Stimulated activated naive CD4-positive, alpha-beta T cell (primary cell): ENCODE measurements at regions not wholly inside any gene's neighbourhood (a gene's known extent, or its start where the extent isn't known, plus 50 kb on each side); places are given as distances from the start of the nearest gene placed in this dataset.
"Not testable (repeated sequence)": the region's sequence is repeated elsewhere in the genome, so short reads cannot be mapped to it uniquely, and the experiment has no call there.

Source experiments
- DNase-seq, 6 experiments: peaks; one replicate each; lab custom pipeline; 2025; lab: John Stamatoyannopoulos, UW

- DNase-seq, result no peak
These were observed 543.6 kb upstream of the SOX11 start for GRCh38 chr2:5148392-5149085.

DNA sequence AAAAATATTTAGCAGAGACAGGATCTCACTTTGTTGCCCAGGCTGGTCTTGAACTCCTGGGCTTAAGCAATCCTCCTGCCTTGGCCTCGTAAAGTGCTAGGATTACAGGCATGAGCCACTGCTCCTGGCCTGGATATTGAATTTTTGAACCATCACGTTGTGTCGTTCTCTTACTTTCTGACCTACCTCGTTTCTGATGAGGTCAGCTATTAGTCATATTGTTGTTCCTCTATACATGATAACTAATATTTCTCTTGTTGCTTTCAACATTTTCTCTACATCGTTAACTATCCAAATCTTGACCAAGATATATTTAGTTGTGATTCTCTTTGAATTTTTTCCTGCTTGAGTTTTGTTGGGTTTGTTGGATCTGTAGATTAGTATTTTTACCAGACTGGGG lies 541.3 kb upstream of the SOX11 start:
- no peak for DNase-seq

DNA sequence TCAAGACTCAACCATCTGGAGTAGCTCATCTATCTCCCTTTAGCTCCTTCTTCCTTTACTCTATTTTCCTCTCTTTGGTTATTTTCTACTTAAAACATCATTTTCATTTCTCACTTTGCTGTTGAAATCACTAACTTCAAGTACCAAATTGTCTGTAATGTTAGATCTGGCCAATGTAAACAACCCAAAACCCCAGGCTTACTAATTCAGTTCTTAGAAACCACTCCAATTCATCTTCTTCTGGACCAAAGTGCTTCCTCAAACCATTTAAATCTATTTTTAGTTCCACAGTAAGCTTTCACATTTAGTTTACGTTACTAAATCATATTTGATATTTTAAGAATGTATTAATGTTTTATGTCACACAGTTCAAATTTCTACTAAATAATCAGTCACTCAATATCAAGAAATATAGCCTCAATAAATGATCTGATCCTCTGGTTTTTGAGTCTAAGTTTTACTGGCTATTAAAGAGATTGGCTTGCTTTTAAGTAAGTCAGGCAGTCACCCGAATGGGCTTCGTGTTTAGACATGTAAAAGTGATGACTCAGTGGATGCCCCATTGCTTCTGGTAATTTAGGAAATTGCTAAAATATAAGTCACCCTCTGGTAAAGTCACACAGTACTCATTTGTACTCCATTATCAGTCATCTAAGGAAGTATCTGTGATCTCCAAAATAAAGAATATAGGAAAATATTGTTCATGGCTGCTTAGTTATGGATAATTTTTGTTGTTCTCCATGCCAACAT lies 527.2 kb upstream of the SOX11 start:
- no peak for DNase-seq

DNA sequence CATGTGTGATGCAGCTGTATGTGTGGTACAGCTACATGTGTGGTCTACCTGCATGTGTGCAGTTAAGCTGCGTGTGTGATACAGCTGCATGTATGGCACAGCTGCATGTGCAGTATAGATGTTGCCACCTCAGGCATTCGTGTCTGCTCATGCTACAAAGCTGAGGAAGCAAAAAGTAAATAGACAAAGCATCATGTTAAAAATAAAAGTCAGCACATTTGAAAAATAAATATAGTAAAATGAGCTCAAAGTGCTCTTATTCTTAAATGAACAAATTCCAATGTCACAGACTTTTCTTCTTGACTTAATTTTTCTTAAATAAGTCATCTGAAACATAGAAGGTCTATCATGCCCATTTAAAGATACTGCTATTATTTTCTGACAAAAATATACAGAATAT lies 519.3 kb upstream of the SOX11 start:
- DNase-seq, result no peak

DNA sequence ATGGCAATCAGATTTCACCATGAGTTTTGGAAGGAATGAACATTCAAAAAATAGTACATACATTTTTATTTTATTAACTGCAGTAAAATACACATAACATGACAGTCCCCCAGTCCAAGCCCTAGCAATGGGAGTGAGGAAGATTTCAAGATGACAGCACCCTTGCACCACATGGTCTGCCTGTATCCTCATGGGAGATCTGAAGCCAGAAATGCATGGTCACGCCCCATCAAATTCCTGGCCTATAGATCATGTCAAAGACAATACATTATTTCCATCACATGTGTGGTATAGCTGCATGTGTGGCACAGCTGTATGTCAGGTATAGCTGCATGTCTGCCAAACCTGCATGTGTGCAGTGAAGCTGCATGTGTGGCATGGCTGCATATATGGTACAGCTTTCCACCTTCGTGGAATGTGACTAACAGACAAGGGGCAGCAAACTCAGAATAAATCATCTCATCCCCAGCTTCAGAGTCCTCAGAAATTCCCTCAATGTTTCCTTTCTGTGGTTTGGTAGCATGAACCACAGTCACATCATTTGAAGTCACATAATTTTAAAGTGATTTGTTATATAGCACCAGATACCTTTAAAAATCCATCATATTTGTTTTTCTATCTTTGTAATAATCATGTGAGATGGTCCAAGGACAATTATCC lies 518.2 kb upstream of the SOX11 start:
- no peak for DNase-seq

GRCh38 chr2:5175231-5175630 lies 517.0 kb upstream of the SOX11 start:
- DNase-seq, result no peak

DNA sequence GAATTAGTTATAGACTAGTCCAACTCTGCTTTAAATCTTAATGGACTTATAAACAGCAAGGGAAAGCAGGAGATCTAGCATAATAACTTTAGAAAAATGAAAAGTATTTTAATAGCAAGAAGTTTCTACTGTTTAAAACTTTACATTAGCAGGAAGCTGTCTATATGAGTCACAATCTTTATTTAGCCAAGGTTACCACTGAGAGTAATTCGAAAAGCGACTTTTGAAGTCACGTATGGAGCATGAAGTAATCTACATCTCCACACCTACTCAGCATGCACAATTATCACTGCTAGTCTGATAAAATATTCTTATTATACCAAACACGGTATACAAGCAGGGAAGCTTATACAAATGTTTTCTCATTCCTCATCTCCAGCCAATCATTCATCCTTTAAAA lies 515.4 kb upstream of the SOX11 start:
- DNase-seq, result no peak

DNA sequence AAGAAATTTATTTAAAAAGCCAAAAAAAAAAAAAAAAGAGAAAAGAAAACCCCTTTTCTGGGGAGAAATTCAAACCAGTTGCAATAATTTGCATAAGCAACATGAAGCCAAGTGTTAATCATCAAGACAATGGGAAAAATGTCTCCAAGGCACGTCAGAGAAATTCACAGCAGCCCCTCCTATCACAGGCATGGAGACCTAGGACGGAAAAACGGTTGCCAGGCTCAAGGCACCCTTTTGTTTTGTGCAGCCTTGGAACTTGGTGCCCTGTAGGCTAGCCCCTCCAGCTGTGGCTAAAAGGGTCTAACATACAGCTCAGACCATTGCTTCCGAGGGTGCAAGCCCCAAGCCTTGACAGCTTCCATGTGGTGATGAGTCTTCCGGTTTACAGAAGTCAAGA lies 509.2 kb upstream of the SOX11 start:
- no peak for DNase-seq

- DNase-seq, result no peak
These were observed 504.9 kb upstream of the SOX11 start for GRCh38 chr2:5187283-5187682.

GRCh38 chr2:5188636-5189035 lies 503.5 kb upstream of the SOX11 start:
- no peak for DNase-seq

DNA sequence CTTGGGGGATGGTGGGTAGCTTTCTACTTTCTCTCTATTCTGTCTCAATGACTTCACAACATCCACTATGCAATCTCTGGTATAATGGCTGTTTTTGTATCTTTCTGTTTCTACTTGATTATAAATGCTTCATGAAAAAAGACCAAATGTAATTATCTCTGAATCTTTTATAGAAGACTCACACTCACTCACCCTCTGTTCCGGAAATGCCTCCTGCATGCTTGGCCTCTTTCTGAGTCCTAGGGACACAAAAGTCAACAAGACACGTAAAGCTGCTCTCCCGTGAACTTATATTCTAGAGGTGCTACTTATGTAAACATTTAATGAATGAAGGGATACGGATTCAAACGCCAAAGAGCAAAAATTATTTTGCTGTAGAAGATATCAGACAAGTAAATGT lies 502.2 kb upstream of the SOX11 start:
- DNase-seq, result no peak

DNA sequence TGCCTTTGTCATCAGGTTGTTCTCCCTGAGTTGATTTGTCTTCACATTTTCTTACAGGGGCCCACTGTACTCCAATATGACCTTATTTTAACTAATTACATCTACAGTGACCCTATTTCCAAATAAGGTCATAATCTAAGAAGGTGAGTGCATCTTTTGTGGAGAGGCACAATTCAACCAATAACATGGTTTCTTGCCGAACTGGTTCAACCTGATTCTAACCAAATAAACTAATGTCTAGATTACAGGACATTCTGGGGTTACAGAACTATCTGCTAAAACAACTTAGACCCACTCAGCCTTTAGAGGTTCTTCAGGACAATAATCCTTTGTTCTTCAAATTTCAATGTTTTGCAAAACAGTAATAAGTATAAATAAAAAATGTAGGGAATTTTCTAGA lies 496.5 kb upstream of the SOX11 start:
- DNase-seq, result no peak

GRCh38 chr2:5203134-5203755 lies 488.9 kb upstream of the SOX11 start:
- no peak for DNase-seq

- not testable (repeated sequence) for DNase-seq
These were observed 485.4 kb upstream of the SOX11 start for GRCh38 chr2:5206742-5207141.

DNA sequence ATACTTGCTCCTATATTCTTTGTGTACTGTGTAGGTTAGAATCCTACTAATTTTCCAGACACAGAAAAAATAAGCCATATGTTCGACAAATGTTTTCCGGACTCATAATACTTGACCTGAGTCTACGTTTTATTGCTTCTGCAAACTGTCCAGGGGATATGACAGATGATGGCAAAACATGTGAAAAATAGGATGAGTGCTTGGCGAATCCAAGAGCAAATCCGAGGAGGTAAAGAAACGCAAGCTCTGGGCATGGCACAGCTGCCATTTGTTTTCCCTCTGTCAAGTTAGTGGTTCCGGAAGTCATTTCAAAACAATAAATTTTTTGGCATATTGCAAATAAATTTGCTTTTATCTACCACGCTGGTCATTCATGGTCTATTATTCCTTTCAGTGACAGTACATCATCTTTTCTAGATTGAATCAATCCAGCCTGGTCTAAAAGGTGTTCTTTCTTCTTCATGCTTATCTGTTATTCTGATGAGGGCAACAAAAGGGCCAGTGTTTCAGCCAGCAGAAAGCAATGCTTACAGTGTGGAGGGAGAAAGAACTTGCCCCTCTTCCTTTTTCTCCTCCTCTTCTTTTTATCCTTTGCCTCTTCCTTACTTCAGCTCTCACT lies 476.1 kb upstream of the SOX11 start:
- DNase-seq, result no peak

GRCh38 chr2:5227062-5227699 lies 465.0 kb upstream of the SOX11 start:
- no peak for DNase-seq

- no peak for DNase-seq
These were observed 462.6 kb upstream of the SOX11 start for GRCh38 chr2:5229574-5229973.

GRCh38 chr2:5230444-5230843 lies 461.7 kb upstream of the SOX11 start:
- no peak for DNase-seq

DNA sequence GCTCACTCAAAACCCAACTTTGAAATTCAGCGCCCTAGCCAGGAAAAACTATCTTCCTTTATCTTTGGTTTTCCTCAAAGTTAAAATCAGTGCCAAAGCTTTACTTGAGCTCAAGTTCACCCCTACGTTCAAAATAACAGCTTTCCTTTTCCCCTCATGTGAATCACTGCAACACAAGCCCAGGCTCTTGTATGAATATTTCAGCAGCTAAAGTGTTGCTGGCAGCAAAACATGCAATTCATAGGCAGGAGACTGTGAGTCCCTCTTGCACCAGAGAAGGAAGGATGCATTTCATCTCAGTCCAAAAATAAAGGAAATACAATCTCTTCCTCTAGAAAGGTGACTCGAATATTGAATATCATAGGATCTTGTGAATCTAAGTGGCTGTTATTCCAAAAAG lies 461.3 kb upstream of the SOX11 start:
- no peak for DNase-seq

DNA sequence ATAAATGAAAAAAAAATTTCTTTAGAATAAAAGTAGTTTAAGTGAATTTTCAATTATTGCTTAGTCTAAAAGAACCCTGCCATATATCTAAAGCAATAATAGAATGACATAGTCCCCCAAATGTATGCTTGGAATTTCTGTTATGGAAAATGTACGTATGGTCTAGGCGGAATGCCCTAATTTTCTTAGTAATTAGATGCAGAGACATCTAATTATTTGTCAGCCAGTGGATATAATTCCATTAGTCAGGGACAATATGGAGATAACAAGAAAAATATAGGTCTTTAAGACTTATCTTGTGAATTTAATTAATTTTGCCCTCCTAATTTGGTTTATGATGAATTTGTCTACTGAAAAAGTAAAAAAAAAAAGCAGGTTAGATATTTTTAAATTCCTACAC lies 460.9 kb upstream of the SOX11 start:
- DNase-seq, result no peak

GRCh38 chr2:5234563-5234962 lies 457.6 kb upstream of the SOX11 start:
- no peak for DNase-seq

- DNase-seq, result no peak
These were observed 456.5 kb upstream of the SOX11 start for GRCh38 chr2:5235701-5236100.
